K562 (cell line): ENCODE measurements at regions not wholly inside any gene's neighbourhood (a gene's known extent, or its start where the extent isn't known, plus 50 kb on each side); places are given as distances from the start of the nearest gene placed in this dataset.

Experiments used
- ATAC-seq: fragments of 200-7000 bp; cut with Tn5 transposase; 3 replicates; pipeline ENCODE4 v1.9.1; 2020; ENCODE audit warnings: moderate library complexity
- BruUV-seq: library from RNA; stranded (reverse); fragments of 400-500 nt; replicated peaks from 2 replicates; lab custom pipeline; 2021; lab: Mats Ljungman, UMichigan
- CTCF ChIA-PET: fragments of 300-600 bp; formaldehyde crosslinking; extraction: SDS; loops from one replicate; lab custom pipeline; 2021; ENCODE audit warnings: low intra/inter-chr PET ratio; lab: Yijun Ruan, JAX
- POLR2A ChIA-PET: fragments of 300-600, 350-650 bp; sonication (Branson Sonifier 250); formaldehyde crosslinking; extraction: SDS; loops from one replicate; lab custom pipeline; 2021; ENCODE audit warnings: antibody characterized with exemption, inconsistent platforms; lab: Yijun Ruan, JAX
- DNase-seq, 4 experiments: peaks; one replicate each; pipeline versions ENCODE4 v3.0.0 to v3.0.0-alpha.2; 2011 to 2018; ENCODE audit warnings: low spot score in 3 of 4, mixed read lengths in 3 of 4; ENCODE audit errors: extremely low read depth in 1 of 4
- FAIRE-seq: peaks from 2 replicates; lab custom pipeline; 2011; peaks lifted over from hg19 to GRCh38; lab: Jason Lieb, UNC
- H2AFZ ChIP-seq: 2 replicates; pipeline ENCODE4 v1.6.0; 2011; ENCODE audit warnings: low read depth, low read length, control low read depth, inconsistent platforms
- H3K27ac ChIP-seq: fragments of 200-600 bp; 3 replicates; pipeline ENCODE4 v1.8.0; 2011; ENCODE audit warnings: low read depth, mild to moderate bottlenecking, control low read depth, inconsistent platforms, low read length, moderate library complexity, mixed read lengths; ENCODE audit errors: extremely low read depth
- H3K27me3 ChIP-seq, 2 experiments: fragments of 300-600 bp in 1 of 2; 2 replicates in 1 of 2; 3 replicates in 1 of 2; pipeline versions ENCODE4 v1.6.0 to v1.8.0; 2011; ENCODE audit warnings: inconsistent platforms in 2 of 2, low read length in 2 of 2, mild to moderate bottlenecking in 1 of 2, mixed read lengths in 1 of 2, moderate library complexity in 1 of 2; ENCODE audit not compliant: control insufficient read depth in 2 of 2, insufficient read depth in 2 of 2
- H3K36me3 ChIP-seq: fragments of 300-600 bp; 3 replicates; pipeline ENCODE4 v1.8.0; 2011; ENCODE audit warnings: mild to moderate bottlenecking, low read length, inconsistent platforms; ENCODE audit not compliant: control insufficient read depth, insufficient read depth
- H3K4me1 ChIP-seq, 2 experiments: fragments of 200-600 bp in 1 of 2; replicated peaks in 1 of 2; 2 replicates in 1 of 2; 3 replicates in 1 of 2; pipeline versions ENCODE4 v1.5.1 to v1.8.0; 2011; ENCODE audit warnings: inconsistent platforms in 2 of 2, low read length in 2 of 2, mild to moderate bottlenecking in 1 of 2, mixed read lengths in 1 of 2, moderate library complexity in 1 of 2; ENCODE audit not compliant: control insufficient read depth in 2 of 2, insufficient read depth in 2 of 2
- H3K4me2 ChIP-seq: 2 replicates; pipeline ENCODE4 v1.6.1; 2011; ENCODE audit warnings: low read length, control low read depth, inconsistent platforms, mixed read lengths; ENCODE audit not compliant: insufficient read depth
- H3K4me3 ChIP-seq: fragments of 200-600 bp; sonication (generic), shearing (Covaris generic); 2 replicates; pipeline ENCODE4 v1.5.1; 2016; ENCODE audit warnings: control low read depth, inconsistent platforms
- H3K79me2 ChIP-seq: fragments of 200-600 bp; 3 replicates; pipeline ENCODE4 v1.8.0; 2011; ENCODE audit warnings: low read length, inconsistent platforms; ENCODE audit not compliant: control insufficient read depth, insufficient read depth
- H3K9ac ChIP-seq, 2 experiments: 2 replicates each; pipeline versions ENCODE4 v1.6.0 to v1.6.1; 2011; ENCODE audit warnings: low read depth in 2 of 2, low read length in 2 of 2, control low read depth in 1 of 2, inconsistent platforms in 1 of 2, mild to moderate bottlenecking in 1 of 2, mixed read lengths in 1 of 2; ENCODE audit not compliant: insufficient read depth in 1 of 2
- H3K9me1 ChIP-seq: one replicate; pipeline ENCODE4 v1.6.0; 2011; ENCODE audit warnings: inconsistent platforms, mild to moderate bottlenecking, low read length, moderate library complexity; ENCODE audit not compliant: control insufficient read depth, insufficient read depth
- H3K9me3 ChIP-seq: replicated peaks from 2 replicates; pipeline ENCODE4 v1.5.1; 2011; ENCODE audit warnings: low read depth, low read length, inconsistent platforms; ENCODE audit not compliant: control insufficient read depth, insufficient read depth
- H4K20me1 ChIP-seq: replicated peaks from 2 replicates; pipeline ENCODE4 v1.6.1; 2011; ENCODE audit warnings: low read length, inconsistent platforms, mixed read lengths; ENCODE audit not compliant: control insufficient read depth, insufficient read depth
- ARID2 ChIP-seq: fragments of 450-650 bp; IDR thresholded peaks from 2 replicates; pipeline ENCODE4 v1.6.1; 2017; ENCODE audit warnings: antibody characterized with exemption, mild to moderate bottlenecking
- CHD4 ChIP-seq: fragments of 200-600 bp; sonication (generic); IDR thresholded peaks from 3 replicates; pipeline ENCODE4 v1.6.1; 2012; ENCODE audit warnings: low read depth, mild to moderate bottlenecking, mixed read lengths, low read length, inconsistent platforms; ENCODE audit not compliant: insufficient read depth, insufficient replicate concordance, poor library complexity, severe bottlenecking
- FOXM1 ChIP-seq, 2 experiments: fragments of 450-650 bp in 1 of 2; sonication (generic) in 1 of 2; formaldehyde crosslinking in 1 of 2; IDR thresholded peaks; 2 replicates each; pipeline versions ENCODE4 v1.6.1 to v1.9.0; 2017 to 2022; ENCODE audit warnings: low read depth in 2 of 2, mild to moderate bottlenecking in 2 of 2, missing genetic modification reagents in 1 of 2, moderate library complexity in 1 of 2
- HIVEP1 ChIP-seq: fragments of 250-450 bp; sonication (Bioruptor Pico); IDR thresholded peaks from 2 replicates; pipeline ENCODE4 v1.4.0; 2020; ENCODE audit warnings: mild to moderate bottlenecking
- HLTF ChIP-seq: fragments of 450-650 bp; IDR thresholded peaks from 2 replicates; pipeline ENCODE4 v1.6.1; 2016
- JUN ChIP-seq, 2 experiments: sonication (generic) in 1 of 2; formaldehyde crosslinking in 1 of 2; IDR thresholded peaks; 2 replicates each; pipeline versions ENCODE4 v1.6.1 to v1.8.0; 2012 to 2022; ENCODE audit warnings: borderline replicate concordance in 2 of 2, mild to moderate bottlenecking in 2 of 2, improper control_type of control experiment in 1 of 2, low read depth in 1 of 2, low read length in 1 of 2, missing genetic modification reagents in 1 of 2
- KDM5B ChIP-seq: fragments of 200-600 bp; sonication (generic); IDR thresholded peaks from 2 replicates; pipeline ENCODE4 v1.6.1; 2012; ENCODE audit warnings: low read depth, mild to moderate bottlenecking, moderate library complexity, low read length, control low read depth, inconsistent platforms; ENCODE audit not compliant: insufficient replicate concordance
- MLX ChIP-seq, 2 experiments: fragments of 450-650 bp in 1 of 2; sonication (generic) in 1 of 2; formaldehyde crosslinking; conservative IDR thresholded peaks; 2 replicates each; pipeline versions ENCODE4 v1.4.0 to v1.8.1; 2020 to 2022; ENCODE audit warnings: mild to moderate bottlenecking in 1 of 2, missing genetic modification reagents in 1 of 2
- NCOA1 ChIP-seq: fragments of 450-650 bp; IDR thresholded peaks from 2 replicates; pipeline ENCODE4 v1.6.1; 2016; ENCODE audit warnings: low read depth
- PTBP1 ChIP-seq: fragments of 200-400 bp; formaldehyde crosslinking; IDR thresholded peaks from 2 replicates; pipeline ENCODE4 v1.6.1; 2017; ENCODE audit warnings: low read depth, low read length
- PYGO2 ChIP-seq: fragments of 450-650 bp; IDR thresholded peaks from 2 replicates; pipeline ENCODE4 v1.6.1; 2016; ENCODE audit warnings: mild to moderate bottlenecking, missing genetic modification characterization, moderate library complexity, missing compliant biosample characterization
- SIX5 ChIP-seq, 2 experiments: IDR thresholded peaks; 2 replicates each; pipeline ENCODE4 v1.6.1; 2011; ENCODE audit warnings: low read length in 2 of 2, borderline replicate concordance in 1 of 2, low read depth in 1 of 2, mild to moderate bottlenecking in 1 of 2, moderate library complexity in 1 of 2; ENCODE audit not compliant: insufficient read depth in 1 of 2
- SRSF3 ChIP-seq: fragments of 200-400 bp; formaldehyde crosslinking; IDR thresholded peaks from 2 replicates; pipeline ENCODE4 v1.6.1; 2016; ENCODE audit warnings: mild to moderate bottlenecking, low read length, moderate library complexity; ENCODE audit not compliant: insufficient read depth
- ZNF134 ChIP-seq: fragments of 250-450 bp; sonication (Bioruptor Pico); conservative IDR thresholded peaks from 2 replicates; pipeline ENCODE4 v1.4.0; 2020
- ZNF436 ChIP-seq: fragments of 250-450, 450-650 bp; sonication (Bioruptor Pico); formaldehyde crosslinking; IDR thresholded peaks from 2 replicates; pipeline ENCODE4 v1.7.0; 2020; ENCODE audit warnings: mild to moderate bottlenecking
- WGBS: fragments of 100-300 bp; shearing (Covaris generic); methylation state at CpG from one replicate; pipeline ENCODE4 v1.1.6; 2016; ENCODE audit warnings: low coverage, mixed read lengths; ENCODE audit not compliant: insufficient coverage; ENCODE audit errors: missing lambda C conversion rate; 5-methylcytosine and 5-hydroxymethylcytosine counted together
- in situ Hi-C: fragments of 300-500 bp; cut with MboI; formaldehyde crosslinking; loops from 4 replicates; pipeline ENCODE4 v1.15.0; 2018; ENCODE audit warnings: inconsistent platforms, mixed read lengths
- intact Hi-C: fragments of 100-400 bp; cut with micrococcal nuclease; formaldehyde crosslinking; loops from 2 replicates; pipeline ENCODE4 v1.14.2; 2022

GRCh38 chr18:1573732-1574131 is 669.1 kb downstream of the ADCYAP1 start:
- Histone ChIP-seq H3K4me2 (no peak overlapping the region), H4K20me1 (no peaks in the 10 kb centered on the region), H3K9me3 (no peaks in the 10 kb centered on the region), H2AFZ (no peak overlapping the region), H3K79me2 (no peaks in the 10 kb centered on the region), H3K9me1 (no peaks in the 10 kb centered on the region), H3K4me3 (no peak overlapping the region), H3K9ac (no peak overlapping the region), H3K4me1 (no peaks in the 10 kb centered on the region), H3K36me3 (no peaks in the 10 kb centered on the region), H3K27me3 (no peaks in the 10 kb centered on the region), H3K27ac (no peak overlapping the region)
- intact Hi-C loops (loop anchor here (10.0 kb wide), 1 partner anchor 971 kb away; no protein-coding TSS in a partner anchor), in situ Hi-C loops (no loop called here)
- POLR2A ChIA-PET: interaction anchor here (1.1 kb wide), 2 partner anchors 8 to 13 kb away, joined by 3 read pairs; no protein-coding TSS in a partner anchor
- TF ChIP-seq SRSF3 (no peak), JUN (IDR thresholded peaks at IDR 0.05; ENCODE audit: borderline replicate concordance, low read depth, low read length) (no peak), JUN (CRISPR knock-in tag; IDR thresholded peaks at IDR 0.05; ENCODE audit: borderline replicate concordance) (no peak), CHD4 (no peak)
- no TSS peak for BruUV-seq
- no peak for ATAC-seq
- no peak for DNase-seq
- 26% methylated on average over 5 of the region's 5 CpGs for WGBS
- no peak for FAIRE-seq
- CTCF ChIA-PET: no interaction called here

- ChIA-PET CTCF (no interaction called here), POLR2A (interaction anchor here (0.7 to 1.1 kb wide), 4 partner anchors 12 to 48 kb away, joined by 3 read pairs; no protein-coding TSS in a partner anchor)
- BruUV-seq: no TSS peak
- in situ Hi-C loops: loop anchor here (25.0 kb wide), 1 partner anchor 962 kb away; no protein-coding TSS in a partner anchor
- no peak for TF ChIP-seq SIX5 (IDR thresholded peaks at IDR 0.05; ENCODE audit: borderline replicate concordance in 1 of 2, insufficient read depth in 1 of 2, low read depth in 1 of 2, low read length in 2 of 2)
- TF ChIP-seq ZNF134: no peak
- no peak for TF ChIP-seq HLTF
- no peak for TF ChIP-seq MLX (CRISPR knock-in tag; conservative IDR thresholded peaks at IDR 0.05)
- TF ChIP-seq HIVEP1 (CRISPR knock-in tag): no peak
- no peak for TF ChIP-seq KDM5B
- TF ChIP-seq NCOA1: no peak
- no peak for TF ChIP-seq FOXM1 (IDR thresholded peaks at IDR 0.05; ENCODE audit: low read depth)
- no peak for TF ChIP-seq FOXM1 (CRISPR knock-in tag; IDR thresholded peaks at IDR 0.05; ENCODE audit: low read depth)
- TF ChIP-seq ARID2: no peak
- TF ChIP-seq PYGO2 (tag): no peak
- TF ChIP-seq PTBP1: no peak
- no peak for TF ChIP-seq ZNF436 (CRISPR knock-in tag)
- Histone ChIP-seq H3K4me3 (no peak overlapping the region), H3K36me3 (no peaks in the 10 kb centered on the region), H3K27ac (no peak overlapping the region), H3K9ac (no peak overlapping the region), H4K20me1 (no peaks in the 10 kb centered on the region), H3K4me2 (no peak overlapping the region), H3K9me3 (no peaks in the 10 kb centered on the region), H2AFZ (no peak overlapping the region), H3K27me3 (no peaks in the 10 kb centered on the region), H3K9me1 (no peaks in the 10 kb centered on the region), H3K4me1 (no peaks in the 10 kb centered on the region), H3K79me2 (no peaks in the 10 kb centered on the region)
- FAIRE-seq (no peak), DNase-seq (no peak), ATAC-seq (no peak)
- intact Hi-C loops: loop anchor here (10.0 kb wide), 1 partner anchor 970 kb away; no protein-coding TSS in a partner anchor
- WGBS: 15% methylated on average over 3 of the region's 3 CpGs
These were observed 670.4 kb downstream of the ADCYAP1 start for GRCh38 chr18:1575084-1575483.
